SK-N-SH (cell line): ENCODE measurements at regions not wholly inside any gene's neighbourhood (a gene's known extent, or its start where the extent isn't known, plus 50 kb on each side); places are given as distances from the start of the nearest gene placed in this dataset.

Experiments
- CTCF ChIA-PET: fragments of 300-600, 350-600 bp; formaldehyde crosslinking; extraction: SDS; loops from one replicate; lab custom pipeline; 2021; lab: Yijun Ruan, JAX
- POLR2A ChIA-PET: fragments of 350-600 bp; sonication (Branson Sonifier 250); formaldehyde crosslinking; extraction: SDS; loops from one replicate; lab custom pipeline; 2020; ENCODE audit warnings: antibody characterized with exemption, inconsistent platforms; lab: Yijun Ruan, JAX
- DNase-seq: peaks from one replicate; pipeline ENCODE4 v3.0.0; 2012
- H2AFZ ChIP-seq: fragments of 200-600 bp; sonication (generic); 2 replicates; pipeline ENCODE4 v1.8.1; 2016; ENCODE audit warnings: antibody characterized with exemption, mild to moderate bottlenecking, low read depth
- H3F3A ChIP-seq: fragments of 200-600 bp; sonication (generic); replicated peaks from 2 replicates; pipeline ENCODE3; 2016; ENCODE audit warnings: antibody characterized with exemption, mild to moderate bottlenecking; ENCODE audit not compliant: insufficient read depth
- H3K27ac ChIP-seq, 2 experiments: fragments of 200-500 bp in 1 of 2; fragments of 200-600 bp in 1 of 2; sonication (Bioruptor generic) in 1 of 2; sonication (generic), shearing (Covaris generic) in 1 of 2; 2 replicates each; pipeline versions ENCODE4 v1.5.1 to v1.6.1; 2014 to 2016; ENCODE audit warnings: low read depth in 2 of 2, inconsistent platforms in 1 of 2, low read length in 1 of 2, mild to moderate bottlenecking in 1 of 2, mixed read lengths in 1 of 2
- H3K27me3 ChIP-seq: fragments of 200-600 bp; sonication (generic), shearing (Covaris generic); 2 replicates; pipeline ENCODE4 v1.6.1; 2016; ENCODE audit warnings: mixed run types; ENCODE audit not compliant: insufficient read depth
- H3K36me3 ChIP-seq, 2 experiments: fragments of 200-500 bp in 1 of 2; fragments of 200-600 bp in 1 of 2; sonication (Bioruptor generic) in 1 of 2; sonication (generic) in 1 of 2; replicated peaks in 1 of 2; 2 replicates each; pipeline versions ENCODE3 to v1.5.1; 2014 to 2016; ENCODE audit warnings: low read length in 1 of 2, mild to moderate bottlenecking in 1 of 2; ENCODE audit not compliant: insufficient read depth in 2 of 2, control insufficient read depth in 1 of 2
- H3K4me1 ChIP-seq, 2 experiments: fragments of 200-500 bp in 1 of 2; fragments of 200-600 bp in 1 of 2; sonication (Bioruptor generic) in 1 of 2; sonication (generic), shearing (Covaris generic) in 1 of 2; 2 replicates each; pipeline versions ENCODE4 v1.5.1 to v1.6.1; 2014 to 2016; ENCODE audit warnings: low read depth in 1 of 2, low read length in 1 of 2, mixed run types in 1 of 2; ENCODE audit not compliant: insufficient read depth in 2 of 2, control insufficient read depth in 1 of 2
- H3K4me2 ChIP-seq: fragments of 200-600 bp; sonication (generic), shearing (Covaris generic); 2 replicates; pipeline ENCODE4 v1.6.1; 2017; ENCODE audit warnings: mixed run types
- H3K4me3 ChIP-seq, 2 experiments: fragments of 200-500 bp in 1 of 2; fragments of 200-600 bp in 1 of 2; sonication (Bioruptor generic) in 1 of 2; sonication (generic), shearing (Covaris generic) in 1 of 2; 2 replicates each; pipeline versions ENCODE4 v1.5.1 to v1.8.1; 2014 to 2016; ENCODE audit warnings: low read depth in 2 of 2, inconsistent platforms in 1 of 2, low read length in 1 of 2, mild to moderate bottlenecking in 1 of 2, mixed read lengths in 1 of 2, moderate library complexity in 1 of 2
- H3K79me2 ChIP-seq: fragments of 200-600 bp; sonication (generic); 2 replicates; pipeline ENCODE4 v1.8.1; 2017; ENCODE audit warnings: mild to moderate bottlenecking; ENCODE audit not compliant: insufficient read depth
- H3K9ac ChIP-seq: fragments of 200-600 bp; sonication (generic); 2 replicates; pipeline ENCODE4 v1.6.1; 2017; ENCODE audit warnings: mixed run types
- H3K9me2 ChIP-seq: fragments of 200-600 bp; sonication (generic); 2 replicates; pipeline ENCODE4 v1.6.1; 2017; ENCODE audit warnings: mixed run types
- H3K9me3 ChIP-seq: fragments of 200-600 bp; sonication (generic); 2 replicates; pipeline ENCODE4 v1.6.1; 2017; ENCODE audit warnings: mixed run types, mild to moderate bottlenecking, moderate library complexity
- H4K20me1 ChIP-seq: fragments of 200-600 bp; sonication (generic); 2 replicates; pipeline ENCODE4 v1.6.1; 2017; ENCODE audit warnings: mild to moderate bottlenecking, mixed run types; ENCODE audit not compliant: insufficient read depth
- ELF1 ChIP-seq: IDR thresholded peaks from 2 replicates; pipeline ENCODE4 v1.4.0; 2012
- FOSL2 ChIP-seq: IDR thresholded peaks from 2 replicates; pipeline ENCODE4 v1.4.0; 2012; ENCODE audit warnings: low read depth, mild to moderate bottlenecking, moderate library complexity, borderline replicate concordance
- FOXM1 ChIP-seq: IDR thresholded peaks from 2 replicates; pipeline ENCODE4 v1.4.0; 2012; ENCODE audit warnings: low read depth, mild to moderate bottlenecking
- GABPA ChIP-seq: IDR thresholded peaks from 2 replicates; pipeline ENCODE4 v1.4.0; 2012; ENCODE audit warnings: low read depth, mild to moderate bottlenecking
- GATA2 ChIP-seq: sonication (generic); formaldehyde crosslinking; IDR thresholded peaks from 2 replicates; pipeline ENCODE4 v1.5.0; 2020; ENCODE audit warnings: mild to moderate bottlenecking, missing genetic modification reagents
- NFIC ChIP-seq: IDR thresholded peaks from 2 replicates; pipeline ENCODE4 v1.4.0; 2012; ENCODE audit warnings: borderline replicate concordance
- NRF1 ChIP-seq: IDR thresholded peaks from 2 replicates; pipeline ENCODE4 v1.6.1; 2012; ENCODE audit warnings: low read depth, mild to moderate bottlenecking, low read length
- RAD21 ChIP-seq: IDR thresholded peaks from 2 replicates; pipeline ENCODE4 v1.6.1; 2012; ENCODE audit warnings: mild to moderate bottlenecking, low read length
- RCOR1 ChIP-seq: fragments of 150-350 bp; IDR thresholded peaks from 2 replicates; pipeline ENCODE4 v1.6.1; 2017; ENCODE audit warnings: antibody characterized with exemption, low read length
- RFX5 ChIP-seq: IDR thresholded peaks from 2 replicates; pipeline ENCODE4 v1.6.1; 2012; ENCODE audit warnings: mild to moderate bottlenecking, improper control_type of control experiment, low read length
- SMC3 ChIP-seq: IDR thresholded peaks from 2 replicates; pipeline ENCODE4 v1.6.1; 2012; ENCODE audit warnings: low read depth, low read length, improper control_type of control experiment
- TCF12 ChIP-seq: IDR thresholded peaks from 2 replicates; pipeline ENCODE4 v1.4.0; 2012
- USF1 ChIP-seq: IDR thresholded peaks from 2 replicates; pipeline ENCODE4 v1.4.0; 2012; ENCODE audit warnings: low read depth, borderline replicate concordance
- ZBTB33 ChIP-seq: IDR thresholded peaks from 2 replicates; pipeline ENCODE4 v1.4.0; 2012; ENCODE audit warnings: low read depth, borderline replicate concordance
- WGBS: methylation state at CpG from one replicate; pipeline ENCODE4 v1.1.6; 2017; ENCODE audit warnings: low lambda C conversion rate; 5-methylcytosine and 5-hydroxymethylcytosine counted together
- TF ChIP-seq, protein P1 (sequence below): fragments of 200-600 bp; sonication (generic); IDR thresholded peaks from 2 replicates; pipeline ENCODE4 v1.6.1; 2017; ENCODE audit warnings: antibody characterized with exemption, mild to moderate bottlenecking, moderate library complexity
- TF ChIP-seq, protein P2 (sequence below): IDR thresholded peaks from 2 replicates; pipeline ENCODE4; 2012
- TF ChIP-seq, protein P3 (sequence below): IDR thresholded peaks from 2 replicates; pipeline ENCODE4 v1.6.1; 2012; ENCODE audit warnings: mild to moderate bottlenecking, low read depth, low read length, moderate library complexity

DNA sequence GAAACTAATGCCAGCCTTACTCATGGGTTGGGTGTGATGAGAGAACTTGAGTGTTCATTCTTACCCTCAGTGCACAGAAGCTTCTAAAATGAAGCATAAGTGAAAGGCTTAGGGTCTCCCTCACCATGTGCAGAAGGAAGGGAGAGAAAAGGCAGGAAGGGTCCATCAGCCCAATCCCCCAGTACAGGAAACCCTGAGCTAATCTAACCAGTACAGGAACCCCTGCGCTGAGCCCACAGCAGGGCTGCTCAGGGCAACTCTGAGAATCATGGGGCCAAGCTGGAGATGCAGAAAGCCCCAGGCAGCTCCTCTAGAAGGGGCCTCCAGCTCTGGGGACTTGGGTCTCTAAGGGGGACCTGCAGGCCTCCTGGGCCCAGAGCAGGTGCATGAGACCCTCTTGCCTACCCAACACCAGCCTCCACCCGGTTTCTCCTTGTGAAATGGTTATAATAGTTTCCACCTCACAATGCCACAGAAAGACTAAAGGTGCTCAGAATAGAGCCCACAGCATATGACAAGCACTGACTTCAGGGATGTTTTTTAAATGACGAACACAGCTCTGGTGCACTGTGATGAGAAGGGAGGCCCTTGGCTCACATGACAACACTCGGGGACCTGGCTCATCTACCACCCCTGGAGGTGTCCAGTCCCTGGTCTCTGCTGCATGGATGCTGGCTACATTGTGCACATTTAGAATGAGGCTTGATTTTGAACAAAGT, 190.1 kb downstream of the ACTL7B start:
- TF ChIP-seq, protein P1, sequence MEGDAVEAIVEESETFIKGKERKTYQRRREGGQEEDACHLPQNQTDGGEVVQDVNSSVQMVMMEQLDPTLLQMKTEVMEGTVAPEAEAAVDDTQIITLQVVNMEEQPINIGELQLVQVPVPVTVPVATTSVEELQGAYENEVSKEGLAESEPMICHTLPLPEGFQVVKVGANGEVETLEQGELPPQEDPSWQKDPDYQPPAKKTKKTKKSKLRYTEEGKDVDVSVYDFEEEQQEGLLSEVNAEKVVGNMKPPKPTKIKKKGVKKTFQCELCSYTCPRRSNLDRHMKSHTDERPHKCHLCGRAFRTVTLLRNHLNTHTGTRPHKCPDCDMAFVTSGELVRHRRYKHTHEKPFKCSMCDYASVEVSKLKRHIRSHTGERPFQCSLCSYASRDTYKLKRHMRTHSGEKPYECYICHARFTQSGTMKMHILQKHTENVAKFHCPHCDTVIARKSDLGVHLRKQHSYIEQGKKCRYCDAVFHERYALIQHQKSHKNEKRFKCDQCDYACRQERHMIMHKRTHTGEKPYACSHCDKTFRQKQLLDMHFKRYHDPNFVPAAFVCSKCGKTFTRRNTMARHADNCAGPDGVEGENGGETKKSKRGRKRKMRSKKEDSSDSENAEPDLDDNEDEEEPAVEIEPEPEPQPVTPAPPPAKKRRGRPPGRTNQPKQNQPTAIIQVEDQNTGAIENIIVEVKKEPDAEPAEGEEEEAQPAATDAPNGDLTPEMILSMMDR = no peak
- TF ChIP-seq NFIC (no peak), ELF1 (no peak), ZBTB33 (no peak), SMC3 (no peak), USF1 (no peak), NRF1 (no peak), RCOR1 (no peak), GATA2 (CRISPR knock-in tag) (no peak), TCF12 (no peak), RAD21 (no peak), RFX5 (no peak), FOXM1 (no peak), GABPA (no peak), FOSL2 (no peak)
- TF ChIP-seq, protein P2, sequence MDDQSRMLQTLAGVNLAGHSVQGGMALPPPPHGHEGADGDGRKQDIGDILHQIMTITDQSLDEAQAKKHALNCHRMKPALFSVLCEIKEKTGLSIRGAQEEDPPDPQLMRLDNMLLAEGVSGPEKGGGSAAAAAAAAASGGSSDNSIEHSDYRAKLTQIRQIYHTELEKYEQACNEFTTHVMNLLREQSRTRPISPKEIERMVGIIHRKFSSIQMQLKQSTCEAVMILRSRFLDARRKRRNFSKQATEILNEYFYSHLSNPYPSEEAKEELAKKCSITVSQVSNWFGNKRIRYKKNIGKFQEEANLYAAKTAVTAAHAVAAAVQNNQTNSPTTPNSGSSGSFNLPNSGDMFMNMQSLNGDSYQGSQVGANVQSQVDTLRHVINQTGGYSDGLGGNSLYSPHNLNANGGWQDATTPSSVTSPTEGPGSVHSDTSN = no peak
- TF ChIP-seq, protein P3, sequence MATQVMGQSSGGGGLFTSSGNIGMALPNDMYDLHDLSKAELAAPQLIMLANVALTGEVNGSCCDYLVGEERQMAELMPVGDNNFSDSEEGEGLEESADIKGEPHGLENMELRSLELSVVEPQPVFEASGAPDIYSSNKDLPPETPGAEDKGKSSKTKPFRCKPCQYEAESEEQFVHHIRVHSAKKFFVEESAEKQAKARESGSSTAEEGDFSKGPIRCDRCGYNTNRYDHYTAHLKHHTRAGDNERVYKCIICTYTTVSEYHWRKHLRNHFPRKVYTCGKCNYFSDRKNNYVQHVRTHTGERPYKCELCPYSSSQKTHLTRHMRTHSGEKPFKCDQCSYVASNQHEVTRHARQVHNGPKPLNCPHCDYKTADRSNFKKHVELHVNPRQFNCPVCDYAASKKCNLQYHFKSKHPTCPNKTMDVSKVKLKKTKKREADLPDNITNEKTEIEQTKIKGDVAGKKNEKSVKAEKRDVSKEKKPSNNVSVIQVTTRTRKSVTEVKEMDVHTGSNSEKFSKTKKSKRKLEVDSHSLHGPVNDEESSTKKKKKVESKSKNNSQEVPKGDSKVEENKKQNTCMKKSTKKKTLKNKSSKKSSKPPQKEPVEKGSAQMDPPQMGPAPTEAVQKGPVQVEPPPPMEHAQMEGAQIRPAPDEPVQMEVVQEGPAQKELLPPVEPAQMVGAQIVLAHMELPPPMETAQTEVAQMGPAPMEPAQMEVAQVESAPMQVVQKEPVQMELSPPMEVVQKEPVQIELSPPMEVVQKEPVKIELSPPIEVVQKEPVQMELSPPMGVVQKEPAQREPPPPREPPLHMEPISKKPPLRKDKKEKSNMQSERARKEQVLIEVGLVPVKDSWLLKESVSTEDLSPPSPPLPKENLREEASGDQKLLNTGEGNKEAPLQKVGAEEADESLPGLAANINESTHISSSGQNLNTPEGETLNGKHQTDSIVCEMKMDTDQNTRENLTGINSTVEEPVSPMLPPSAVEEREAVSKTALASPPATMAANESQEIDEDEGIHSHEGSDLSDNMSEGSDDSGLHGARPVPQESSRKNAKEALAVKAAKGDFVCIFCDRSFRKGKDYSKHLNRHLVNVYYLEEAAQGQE = no peak
- H3K4me2 ChIP-seq = no peak overlapping the region
- H3K4me3 ChIP-seq = no peak overlapping the region
- H3F3A ChIP-seq = no peaks in the 10 kb centered on the region
- ChIA-PET CTCF (no interaction called here), POLR2A (no interaction called here)
- H3K36me3 ChIP-seq = no peaks in the 10 kb centered on the region
- no peaks in the 10 kb centered on the region for H3K9me3 ChIP-seq
- no peaks in the 10 kb centered on the region for H4K20me1 ChIP-seq
- no peaks in the 10 kb centered on the region for H3K27me3 ChIP-seq
- no peak for DNase-seq
- H2AFZ ChIP-seq = no peak overlapping the region
- no peak overlapping the region for H3K27ac ChIP-seq
- 12% methylated on average over 4 of the region's 4 CpGs for WGBS
- H3K4me1 ChIP-seq = no peaks in the 10 kb centered on the region
- H3K9me2 ChIP-seq = no peaks in the 10 kb centered on the region
- H3K79me2 ChIP-seq = no peaks in the 10 kb centered on the region
- no peak overlapping the region for H3K9ac ChIP-seq
